G401 (cell line): ENCODE measurements at regions not wholly inside any gene's neighbourhood (a gene's known extent, or its start where the extent isn't known, plus 50 kb on each side); places are given as distances from the start of the nearest gene placed in this dataset.
"Not testable (repeated sequence)": the region's sequence is repeated elsewhere in the genome, so short reads cannot be mapped to it uniquely, and the experiment has no call there.

ENCODE experiments used
- DNase-seq: peaks from one replicate; pipeline ENCODE4 v3.0.0-alpha.2; 2015; ENCODE audit warnings: low spot score
- in situ Hi-C: cut with HindIII; loops from 2 replicates; pipeline ENCODE4 v1.10.0; 2016; ENCODE audit warnings: low sequenced_read_pairs, mixed read lengths

DNA sequence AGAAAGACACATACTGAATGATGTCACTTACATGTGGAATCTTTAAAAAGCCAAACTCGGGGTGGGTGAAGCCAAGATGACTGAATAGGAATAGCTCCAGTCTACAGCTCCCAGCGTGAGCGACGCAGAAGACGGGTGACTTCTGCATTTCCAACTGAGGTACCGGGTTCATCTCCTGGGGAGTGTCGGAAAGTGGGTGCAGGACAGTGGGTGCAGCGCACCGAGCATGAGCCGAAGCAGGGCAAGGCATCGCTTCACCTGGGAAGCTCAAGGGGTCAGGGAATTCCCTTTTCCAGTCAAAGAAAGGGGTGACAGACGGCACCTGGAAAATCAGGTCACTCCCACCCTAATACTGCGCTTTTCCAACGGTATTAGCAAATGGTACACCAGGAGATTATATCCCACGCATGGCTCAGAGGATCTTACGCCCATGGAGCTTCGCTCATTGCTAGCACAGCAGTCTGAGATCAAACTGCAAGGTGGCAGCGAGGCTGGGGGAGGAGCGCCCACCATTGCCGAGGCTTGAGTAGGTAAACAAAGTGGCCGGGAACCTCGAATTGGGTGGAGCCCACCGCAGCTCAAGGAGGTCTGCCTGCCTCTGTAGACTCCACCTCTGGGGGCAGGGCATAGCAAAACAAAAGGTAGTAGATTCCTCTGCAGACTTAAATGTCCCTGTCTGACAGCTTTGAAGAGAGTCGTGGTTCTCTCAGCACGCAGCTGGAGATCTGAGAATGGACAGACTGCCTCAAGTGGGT is 103.0 kb upstream of the TMEM45B start:
- not testable (repeated sequence) for DNase-seq

DNA sequence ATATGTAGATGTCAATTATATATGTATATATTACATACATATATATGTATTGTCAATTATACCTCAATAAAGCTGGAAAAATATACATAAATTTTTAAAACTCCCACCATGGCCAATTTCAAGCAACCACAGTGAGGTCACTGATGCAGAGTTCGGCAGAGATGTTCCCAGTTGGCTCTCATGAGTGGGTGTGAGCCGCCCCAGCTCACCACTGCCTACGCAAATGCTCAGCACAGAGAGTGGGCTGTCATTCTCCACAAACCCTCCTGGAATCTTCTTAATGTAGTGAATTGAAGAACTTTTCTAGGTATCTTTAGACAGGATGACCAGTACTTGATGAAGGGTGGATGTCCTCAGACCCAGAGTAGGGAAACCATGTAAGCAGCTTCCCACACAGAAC is 96.6 kb upstream of the TMEM45B start:
- DNase-seq: no peak
- in situ Hi-C loops: no loop called here

More for the DNA sequence above, 103.0 kb upstream of the TMEM45B start:
- in situ Hi-C loops: not testable (repeated sequence)

GRCh38 chr11:129720156-129720555 is 95.5 kb upstream of the TMEM45B start:
- in situ Hi-C loops: no loop called here
- DNase-seq: no peak

DNA sequence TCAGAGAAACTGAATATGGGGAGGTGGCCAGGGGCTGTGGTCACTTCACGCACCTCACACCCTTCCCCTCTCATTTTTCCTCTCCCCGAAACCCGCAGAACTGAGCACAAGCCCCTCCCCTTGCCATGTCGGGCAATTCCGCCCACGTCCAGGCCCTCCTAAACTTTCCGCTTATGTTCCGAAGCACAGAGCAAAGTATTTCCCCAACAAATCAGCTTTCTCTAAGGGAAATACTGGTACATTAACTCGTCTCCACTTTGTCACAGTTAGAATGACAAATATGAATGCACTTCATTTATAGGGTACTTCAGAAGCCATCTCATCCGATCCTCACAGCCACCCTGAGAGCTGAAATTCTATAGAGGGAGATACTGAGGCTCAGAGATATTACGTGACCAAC is 94.7 kb upstream of the TMEM45B start:
- no peak for DNase-seq
- in situ Hi-C loops: no loop called here

GRCh38 chr11:129721685-129722084 is 94.0 kb upstream of the TMEM45B start:
- in situ Hi-C loops: no loop called here
- no peak for DNase-seq

DNA sequence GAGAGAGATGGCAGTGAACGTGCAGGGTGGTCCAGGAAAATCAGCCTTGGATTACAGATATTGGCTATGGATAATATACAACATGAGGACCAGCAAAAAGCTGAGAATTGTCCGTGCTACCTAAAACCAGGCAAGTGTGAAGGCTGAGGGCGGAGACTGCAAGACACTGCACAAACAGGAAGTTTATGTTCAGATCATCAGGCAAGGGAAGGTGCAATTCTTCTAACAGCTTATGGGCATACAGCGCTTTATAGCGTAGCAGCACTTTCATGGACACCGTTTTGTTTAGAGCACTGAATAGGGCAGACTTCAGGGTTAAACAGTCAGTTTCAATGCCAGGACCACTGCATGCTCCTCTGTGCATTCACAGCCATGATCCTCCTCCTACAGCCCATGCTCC is 93.1 kb upstream of the TMEM45B start:
- DNase-seq: no peak
- in situ Hi-C loops: no loop called here

DNA sequence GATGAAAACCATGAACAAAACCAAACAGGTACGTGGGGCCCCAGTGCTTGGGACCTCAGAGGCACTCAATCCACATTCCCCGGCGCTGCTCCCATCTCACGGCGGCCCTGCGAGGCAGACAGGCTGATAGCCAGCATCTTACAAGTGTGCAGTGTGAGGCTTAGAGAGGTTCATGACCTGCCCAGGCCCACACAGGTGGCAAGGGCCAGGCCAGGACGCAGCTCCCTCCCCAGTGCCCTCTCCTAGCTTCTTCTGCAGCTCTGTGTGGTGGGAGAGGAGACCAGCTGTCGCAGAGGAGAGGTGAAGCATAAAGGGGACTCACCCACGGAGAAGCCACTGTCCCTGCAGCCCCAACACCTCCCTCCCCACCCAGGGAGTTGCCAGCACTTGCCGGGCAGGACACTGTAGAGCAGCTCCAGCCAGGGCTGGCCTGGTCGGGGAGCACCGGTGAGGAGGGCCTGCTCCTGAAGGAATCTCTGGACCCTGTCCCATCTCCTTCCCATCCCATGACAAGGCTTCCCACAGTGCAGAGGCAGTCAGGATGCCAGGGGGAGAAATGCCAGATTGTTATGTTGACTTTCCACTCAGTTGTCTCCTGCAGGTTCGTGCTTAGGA is 92.4 kb upstream of the TMEM45B start:
- DNase-seq: peak; percentile 0
- in situ Hi-C loops: no loop called here

DNA sequence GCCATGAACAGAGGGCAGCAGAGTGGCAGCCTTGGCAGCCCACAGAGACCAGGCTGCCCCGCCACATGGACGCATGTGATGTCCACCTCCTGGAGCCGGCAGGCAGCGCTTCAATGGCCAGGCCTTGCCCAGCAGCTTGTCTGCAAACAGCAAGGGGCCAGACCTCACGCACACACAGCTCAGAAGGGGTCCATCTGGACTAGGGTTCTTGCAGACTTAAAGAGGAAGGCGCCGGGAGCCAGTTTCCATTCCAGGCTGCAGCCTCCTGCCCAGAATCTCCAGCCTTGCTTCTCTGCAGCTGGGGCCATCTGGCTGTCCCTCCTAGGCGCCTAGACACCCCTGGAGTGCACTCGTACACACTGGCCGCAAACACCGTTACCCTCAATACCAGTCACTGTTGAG is 91.9 kb upstream of the TMEM45B start:
- DNase-seq: peak; percentile 63
- in situ Hi-C loops: no loop called here

DNA sequence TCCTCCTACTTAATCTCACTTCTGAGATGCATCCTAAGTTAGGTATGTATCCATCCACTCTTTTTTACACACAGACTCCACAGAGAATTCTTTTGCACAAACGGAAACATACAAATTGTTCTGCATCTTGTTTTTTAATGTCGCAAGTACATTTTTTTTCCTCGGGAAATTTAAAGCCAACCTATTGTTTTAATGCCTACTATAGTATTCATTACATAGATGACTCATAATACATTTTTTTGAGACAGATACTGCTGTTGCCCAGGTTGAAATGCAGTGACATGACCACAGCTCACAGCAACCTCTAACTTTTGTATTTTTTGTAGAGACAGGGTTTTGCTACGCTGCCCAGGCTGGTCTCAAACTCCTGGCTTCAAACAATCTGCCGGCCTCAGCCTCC is 90.8 kb upstream of the TMEM45B start:
- no peak for DNase-seq
- in situ Hi-C loops: no loop called here

- in situ Hi-C loops: no loop called here
- no peak for DNase-seq
These were observed 89.5 kb upstream of the TMEM45B start for GRCh38 chr11:129726179-129726578.

- no peak for DNase-seq
- in situ Hi-C loops: no loop called here
These were observed 87.1 kb upstream of the TMEM45B start for GRCh38 chr11:129728581-129728980.

DNA sequence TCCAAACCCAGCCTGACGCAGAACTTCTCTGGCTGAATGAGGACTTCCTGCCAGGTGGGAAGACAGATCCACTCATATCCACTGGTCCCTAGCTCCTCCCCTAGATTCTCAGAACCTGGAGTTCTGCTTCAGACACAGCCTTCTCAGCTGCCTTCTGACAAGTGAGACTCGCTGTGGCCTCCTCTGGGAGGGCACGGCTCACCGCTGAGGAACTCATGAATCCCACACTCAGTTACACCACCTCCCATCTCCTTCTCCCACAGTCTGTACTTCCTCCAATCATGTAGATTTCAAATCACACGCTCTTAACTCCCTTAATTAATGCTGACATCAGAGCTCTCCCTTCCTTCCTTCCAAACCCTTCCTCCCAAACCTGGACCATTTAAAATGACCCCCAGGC is 86.4 kb upstream of the TMEM45B start:
- no peak for DNase-seq
- in situ Hi-C loops: no loop called here

DNA sequence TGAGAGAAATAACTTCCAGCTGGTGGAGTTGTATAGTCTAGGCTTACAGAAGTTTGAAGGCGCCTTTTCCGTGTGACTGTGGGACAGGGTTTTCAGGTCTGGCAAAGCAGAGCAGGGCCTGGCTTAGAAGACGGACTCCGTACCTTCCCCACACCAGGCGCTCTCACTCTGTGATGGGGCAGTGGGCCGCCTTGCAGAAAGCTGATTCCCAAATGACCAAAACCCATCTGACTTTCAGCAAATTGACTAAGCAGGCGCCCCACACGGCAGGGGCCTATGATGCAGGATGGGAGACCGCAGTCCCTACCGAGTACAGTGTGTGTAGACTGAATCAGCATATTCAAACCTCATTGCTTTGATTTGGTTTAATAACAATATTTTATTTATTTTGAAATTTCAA is 85.8 kb upstream of the TMEM45B start:
- in situ Hi-C loops: no loop called here
- no peak for DNase-seq

- no peak for DNase-seq
These were observed 84.3 kb upstream of the TMEM45B start for GRCh38 chr11:129731316-129731715.

GRCh38 chr11:129732941-129733340 is 82.7 kb upstream of the TMEM45B start:
- in situ Hi-C loops: no loop called here
- no peak for DNase-seq

More at GRCh38 chr11:129731316-129731715, 84.3 kb upstream of the TMEM45B start:
- in situ Hi-C loops: no loop called here

DNA sequence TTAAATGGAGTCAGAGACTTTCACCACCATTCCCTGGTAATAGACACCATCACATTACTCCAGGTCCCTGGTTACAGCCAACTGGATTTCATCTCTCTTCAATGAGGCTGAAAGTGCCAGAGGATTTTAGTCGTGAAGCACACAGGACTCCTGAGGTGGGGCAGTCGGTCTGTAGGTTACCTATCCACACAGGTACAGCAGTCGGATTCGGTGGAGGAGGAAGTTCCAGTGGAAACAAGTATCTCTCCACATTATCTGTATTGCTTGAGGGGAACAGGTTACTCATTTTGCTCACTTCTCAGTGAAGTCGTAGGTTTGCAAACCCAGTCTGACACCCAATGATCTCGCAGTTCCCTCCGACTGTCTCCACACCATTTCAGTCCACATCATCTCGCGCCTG is 82.3 kb upstream of the TMEM45B start:
- in situ Hi-C loops: no loop called here
- no peak for DNase-seq

DNA sequence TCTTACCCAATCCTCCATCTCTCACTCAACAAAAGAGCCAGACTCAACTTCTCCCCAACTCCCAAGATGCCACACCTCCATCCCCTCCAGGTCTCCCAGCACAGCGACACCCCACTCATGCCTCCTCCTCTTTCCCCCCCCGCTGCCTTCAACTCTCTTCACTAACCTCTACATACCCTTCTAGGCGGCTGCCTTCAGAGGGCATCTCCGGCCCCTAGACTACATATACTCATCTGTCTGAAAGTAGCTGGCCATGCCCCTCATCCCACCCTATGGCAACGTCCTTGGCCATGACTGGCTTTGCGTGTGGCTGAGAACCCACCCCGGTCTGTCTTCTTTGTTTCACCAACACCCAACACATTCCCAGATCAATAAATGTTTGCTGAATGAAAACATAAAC is 81.7 kb upstream of the TMEM45B start:
- DNase-seq: no peak
- in situ Hi-C loops: no loop called here

DNA sequence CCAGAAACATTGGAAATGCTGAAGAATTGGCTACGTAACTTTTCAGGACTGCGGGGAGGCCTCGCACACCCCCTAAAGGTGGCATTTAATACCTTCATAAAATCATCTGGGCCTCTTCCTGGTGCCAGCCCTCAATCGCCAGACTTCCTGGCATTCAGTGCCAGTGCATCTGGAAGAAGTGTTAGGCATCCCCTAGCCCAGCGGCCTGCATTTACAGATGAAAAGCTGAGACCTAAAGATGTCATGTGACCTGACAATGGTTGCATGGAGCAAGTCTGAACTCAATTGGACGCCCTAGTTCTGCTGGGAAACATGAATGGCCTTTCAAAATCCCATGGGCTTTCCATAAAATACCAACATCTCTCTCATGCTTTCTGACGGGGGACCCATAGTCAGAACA is 81.0 kb upstream of the TMEM45B start:
- DNase-seq: no peak
- in situ Hi-C loops: no loop called here

- in situ Hi-C loops: no loop called here
- no peak for DNase-seq
These were observed 77.8 kb upstream of the TMEM45B start for GRCh38 chr11:129737831-129738230.

DNA sequence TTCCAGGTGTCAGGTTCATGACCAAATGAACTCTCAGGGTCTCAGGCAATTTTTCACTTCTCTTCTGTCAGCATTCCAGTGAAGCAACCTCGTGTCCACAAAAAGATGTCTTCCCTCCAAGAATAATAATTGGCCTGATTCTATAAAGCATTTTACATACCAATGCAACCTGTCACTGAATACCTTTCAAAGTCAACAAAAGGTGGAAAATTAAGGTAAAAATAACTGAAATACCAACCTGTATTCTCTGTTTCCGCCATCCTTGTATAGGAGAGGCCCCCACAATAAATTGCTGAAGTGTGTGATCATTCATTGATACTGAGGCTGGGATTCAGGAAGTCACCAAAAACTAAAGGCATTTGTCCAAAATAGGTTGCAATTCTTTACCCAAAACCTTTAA is 77.4 kb upstream of the TMEM45B start:
- in situ Hi-C loops: no loop called here
- DNase-seq: no peak

GRCh38 chr11:129739339-129739738 is 76.3 kb upstream of the TMEM45B start:
- in situ Hi-C loops: no loop called here
- no peak for DNase-seq
